ENCODE measurements at regions not wholly inside any gene's neighbourhood (a gene's known extent, or its start where the extent isn't known, plus 50 kb on each side); places are given as distances from the start of the nearest gene placed in this dataset.

GRCh38 chr14:34331728-34332623 lies 130.1 kb downstream of the SPTSSA start:
- Histone ChIP-seq H3K27me3 (ENCODE audit: insufficient read depth, low read length) (no peaks in the 10 kb centered on the region), H3K9me3 (ENCODE audit: low read depth, low read length) (no peaks in the 10 kb centered on the region), H3K4me3 (ENCODE audit: low read length) (no peak overlapping the region), H3K4me1 (ENCODE audit: insufficient read depth, low read length) (no peaks in the 10 kb centered on the region)

- Histone ChIP-seq H3K4me1 (ENCODE audit: insufficient read depth, low read length) (no peaks in the 10 kb centered on the region), H3K27me3 (ENCODE audit: insufficient read depth, low read length) (no peaks in the 10 kb centered on the region), H3K4me3 (ENCODE audit: low read length) (no peak overlapping the region), H3K9me3 (ENCODE audit: low read depth, low read length) (no peaks in the 10 kb centered on the region)
These were observed 131.2 kb downstream of the SPTSSA start for GRCh38 chr14:34330846-34331245.

GRCh38 chr14:34329301-34329700 lies 132.7 kb downstream of the SPTSSA start:
- H3K9me3 ChIP-seq (ENCODE audit: low read depth, low read length): no peaks in the 10 kb centered on the region
- no peaks in the 10 kb centered on the region for H3K27me3 ChIP-seq (ENCODE audit: insufficient read depth, low read length)
- H3K4me3 ChIP-seq (ENCODE audit: low read length): no peak overlapping the region
- H3K4me1 ChIP-seq (ENCODE audit: insufficient read depth, low read length): no peaks in the 10 kb centered on the region

GRCh38 chr14:34328178-34328577 lies 133.9 kb downstream of the SPTSSA start:
- H3K4me3 ChIP-seq (ENCODE audit: low read length): no peak overlapping the region
- H3K4me1 ChIP-seq (ENCODE audit: insufficient read depth, low read length): no peaks in the 10 kb centered on the region
- no peaks in the 10 kb centered on the region for H3K9me3 ChIP-seq (ENCODE audit: low read depth, low read length)
- no peaks in the 10 kb centered on the region for H3K27me3 ChIP-seq (ENCODE audit: insufficient read depth, low read length)

- H3K4me1 ChIP-seq (ENCODE audit: insufficient read depth, low read length): no peaks in the 10 kb centered on the region
- no peak overlapping the region for H3K4me3 ChIP-seq (ENCODE audit: low read length)
- no peaks in the 10 kb centered on the region for H3K27me3 ChIP-seq (ENCODE audit: insufficient read depth, low read length)
- H3K9me3 ChIP-seq (ENCODE audit: low read depth, low read length): no peaks in the 10 kb centered on the region
These were observed 136.5 kb downstream of the SPTSSA start for GRCh38 chr14:34325493-34325892.

- H3K9me3 ChIP-seq (ENCODE audit: low read depth, low read length): no peaks in the 10 kb centered on the region
- no peaks in the 10 kb centered on the region for H3K4me1 ChIP-seq (ENCODE audit: insufficient read depth, low read length)
- H3K27me3 ChIP-seq (ENCODE audit: insufficient read depth, low read length): no peaks in the 10 kb centered on the region
- no peak overlapping the region for H3K4me3 ChIP-seq (ENCODE audit: low read length)
These were observed 137.7 kb downstream of the SPTSSA start for GRCh38 chr14:34324363-34324795.

- H3K4me3 ChIP-seq (ENCODE audit: low read length): no peak overlapping the region
- H3K4me1 ChIP-seq (ENCODE audit: insufficient read depth, low read length): no peaks in the 10 kb centered on the region
- no peaks in the 10 kb centered on the region for H3K27me3 ChIP-seq (ENCODE audit: insufficient read depth, low read length)
- H3K9me3 ChIP-seq (ENCODE audit: low read depth, low read length): no peaks in the 10 kb centered on the region
These were observed 139.1 kb downstream of the SPTSSA start for GRCh38 chr14:34322940-34323418.

GRCh38 chr14:34319140-34319539 lies 142.9 kb downstream of the SPTSSA start:
- Histone ChIP-seq H3K27me3 (ENCODE audit: insufficient read depth, low read length) (no peaks in the 10 kb centered on the region), H3K4me1 (ENCODE audit: insufficient read depth, low read length) (no peaks in the 10 kb centered on the region), H3K4me3 (ENCODE audit: low read length) (no peak overlapping the region), H3K9me3 (ENCODE audit: low read depth, low read length) (no peaks in the 10 kb centered on the region)

GRCh38 chr14:34318014-34318413 lies 144.0 kb downstream of the SPTSSA start:
- Histone ChIP-seq H3K4me3 (ENCODE audit: low read length) (no peak overlapping the region), H3K4me1 (ENCODE audit: insufficient read depth, low read length) (no peaks in the 10 kb centered on the region), H3K9me3 (ENCODE audit: low read depth, low read length) (no peaks in the 10 kb centered on the region), H3K27me3 (ENCODE audit: insufficient read depth, low read length) (no peaks in the 10 kb centered on the region)

- H3K4me1 ChIP-seq (ENCODE audit: insufficient read depth, low read length): no peaks in the 10 kb centered on the region
- peaks cover 12% of the 10 kb centered on the region for H3K27me3 ChIP-seq (ENCODE audit: insufficient read depth, low read length)
- no peak overlapping the region for H3K4me3 ChIP-seq (ENCODE audit: low read length)
- no peaks in the 10 kb centered on the region for H3K9me3 ChIP-seq (ENCODE audit: low read depth, low read length)
These were observed 151.3 kb downstream of the SPTSSA start for GRCh38 chr14:34310724-34311123.

GRCh38 chr14:34303811-34304210 lies 158.2 kb downstream of the SPTSSA start:
- H3K4me1 ChIP-seq (ENCODE audit: insufficient read depth, low read length): no peaks in the 10 kb centered on the region
- H3K4me3 ChIP-seq (ENCODE audit: low read length): no peak overlapping the region
- H3K27me3 ChIP-seq (ENCODE audit: insufficient read depth, low read length): no peaks in the 10 kb centered on the region
- no peaks in the 10 kb centered on the region for H3K9me3 ChIP-seq (ENCODE audit: low read depth, low read length)

- Histone ChIP-seq H3K4me3 (ENCODE audit: low read length) (no peak overlapping the region), H3K4me1 (ENCODE audit: insufficient read depth, low read length) (no peaks in the 10 kb centered on the region), H3K27me3 (ENCODE audit: insufficient read depth, low read length) (no peaks in the 10 kb centered on the region), H3K9me3 (ENCODE audit: low read depth, low read length) (no peaks in the 10 kb centered on the region)
These were observed 159.4 kb downstream of the SPTSSA start for GRCh38 chr14:34302654-34303053.

- Histone ChIP-seq H3K4me3 (ENCODE audit: low read length) (no peak overlapping the region), H3K27me3 (ENCODE audit: insufficient read depth, low read length) (no peaks in the 10 kb centered on the region), H3K9me3 (ENCODE audit: low read depth, low read length) (no peaks in the 10 kb centered on the region), H3K4me1 (ENCODE audit: insufficient read depth, low read length) (no peaks in the 10 kb centered on the region)
These were observed 160.9 kb downstream of the SPTSSA start for GRCh38 chr14:34300882-34301734.

GRCh38 chr14:34300330-34300729 lies 161.7 kb downstream of the SPTSSA start:
- Histone ChIP-seq H3K27me3 (ENCODE audit: insufficient read depth, low read length) (no peaks in the 10 kb centered on the region), H3K4me1 (ENCODE audit: insufficient read depth, low read length) (no peaks in the 10 kb centered on the region), H3K4me3 (ENCODE audit: low read length) (no peak overlapping the region), H3K9me3 (ENCODE audit: low read depth, low read length) (no peaks in the 10 kb centered on the region)

- H3K9me3 ChIP-seq (ENCODE audit: low read depth, low read length): no peaks in the 10 kb centered on the region
- no peak overlapping the region for H3K4me3 ChIP-seq (ENCODE audit: low read length)
- H3K4me1 ChIP-seq (ENCODE audit: insufficient read depth, low read length): no peaks in the 10 kb centered on the region
- no peaks in the 10 kb centered on the region for H3K27me3 ChIP-seq (ENCODE audit: insufficient read depth, low read length)
These were observed 162.7 kb downstream of the SPTSSA start for GRCh38 chr14:34299360-34299759.
